Fibroblast of peridontal ligament (primary cell): ENCODE measurements at regions not wholly inside any gene's neighbourhood (a gene's known extent, or its start where the extent isn't known, plus 50 kb on each side); places are given as distances from the start of the nearest gene placed in this dataset.
"Not testable (repeated sequence)": the region's sequence is repeated elsewhere in the genome, so short reads cannot be mapped to it uniquely, and the experiment has no call there.

Experiments used
- DNase-seq: peaks from one replicate; pipeline ENCODE4 v3.0.0-alpha.2; 2010; ENCODE audit errors: extremely low read depth

DNA sequence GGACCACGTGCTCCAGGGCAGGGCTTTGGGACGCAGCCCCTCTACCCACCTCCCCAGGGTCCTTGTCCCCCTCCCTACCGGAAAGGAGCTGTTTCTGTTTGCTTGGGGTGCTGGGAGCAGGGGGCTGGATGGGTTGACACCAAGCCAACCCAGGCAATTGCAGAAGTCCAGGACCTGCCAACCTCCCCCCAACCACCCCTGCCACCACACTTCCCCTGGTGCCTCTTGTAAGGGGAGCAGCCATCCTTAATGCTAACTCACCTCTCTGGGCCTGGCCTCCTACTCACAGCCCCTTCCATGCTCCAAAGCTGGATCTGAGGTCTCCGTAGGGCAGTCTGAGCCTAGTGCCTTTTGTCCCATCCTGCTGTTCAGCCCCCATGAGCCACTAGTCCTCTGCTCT, 631.9 kb downstream of the BCOR start:
- no peak for DNase-seq

- no peak for DNase-seq
Measured at GRCh38 chrX:39469126-39469525, 628.6 kb downstream of the BCOR start.

GRCh38 chrX:39470588-39471407, 627.0 kb downstream of the BCOR start:
- DNase-seq, result peak; percentile 16

DNA sequence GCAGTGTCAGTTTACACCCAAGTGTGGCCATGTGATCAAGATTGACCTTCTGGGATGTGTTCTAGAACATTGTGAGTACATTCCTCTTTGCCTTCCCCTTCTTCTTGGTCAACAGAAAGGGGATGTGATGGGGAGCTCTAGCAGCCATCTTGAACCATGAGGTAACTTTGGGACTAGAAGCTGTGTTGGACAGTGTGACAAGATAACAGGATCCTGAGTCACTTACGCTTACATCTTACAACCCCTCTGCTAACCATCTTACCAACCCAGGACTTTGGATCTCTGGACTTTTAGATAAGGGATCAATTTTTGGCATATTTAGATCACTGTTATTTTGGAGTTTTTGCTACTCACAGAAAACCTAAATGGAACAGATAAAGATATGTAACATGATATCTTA, 625.6 kb downstream of the BCOR start:
- DNase-seq, result no peak

DNA sequence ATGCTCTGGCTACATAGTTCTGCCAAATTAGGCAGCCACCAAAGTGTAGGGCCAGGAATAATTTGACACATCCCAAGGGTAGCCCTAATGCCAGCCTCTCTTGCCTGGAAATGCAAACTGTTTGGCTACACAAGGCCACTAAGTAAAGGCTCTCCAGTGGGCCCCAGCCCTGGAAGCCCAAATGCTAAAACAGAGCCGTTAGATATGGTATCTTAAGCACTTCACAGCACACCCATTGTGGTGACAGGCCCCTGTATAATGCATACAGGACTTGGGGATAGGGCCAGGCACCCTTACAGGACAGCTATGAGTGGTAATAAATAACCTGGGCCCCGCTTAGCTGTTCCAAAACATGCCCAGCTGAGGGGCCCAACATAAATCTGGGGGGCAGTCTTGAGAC, 623.9 kb downstream of the BCOR start:
- no peak for DNase-seq

GRCh38 chrX:39475372-39475771, 622.4 kb downstream of the BCOR start:
- DNase-seq, result no peak

GRCh38 chrX:39476604-39477021, 621.1 kb downstream of the BCOR start:
- no peak for DNase-seq

- DNase-seq, result no peak
Measured at GRCh38 chrX:39477031-39477761, 620.6 kb downstream of the BCOR start.

DNA sequence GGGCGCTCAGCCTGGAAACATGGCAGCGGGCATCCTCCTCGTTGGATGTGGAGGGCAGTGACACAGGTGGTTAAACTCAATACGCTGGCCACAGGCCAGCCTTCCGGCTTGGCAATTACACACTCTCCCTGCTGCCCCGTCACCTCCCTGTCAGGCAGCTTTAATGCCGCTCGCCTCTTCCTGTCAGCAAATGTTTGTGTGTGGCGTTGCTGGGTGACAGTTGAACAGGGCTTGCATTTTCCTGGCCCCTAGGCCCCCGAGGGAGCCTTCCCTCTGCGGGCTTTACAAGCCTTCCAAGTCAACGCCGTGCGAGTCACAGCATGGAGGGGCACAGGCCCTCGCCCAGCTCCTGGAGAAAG, 620.0 kb downstream of the BCOR start:
- DNase-seq, result no peak

DNA sequence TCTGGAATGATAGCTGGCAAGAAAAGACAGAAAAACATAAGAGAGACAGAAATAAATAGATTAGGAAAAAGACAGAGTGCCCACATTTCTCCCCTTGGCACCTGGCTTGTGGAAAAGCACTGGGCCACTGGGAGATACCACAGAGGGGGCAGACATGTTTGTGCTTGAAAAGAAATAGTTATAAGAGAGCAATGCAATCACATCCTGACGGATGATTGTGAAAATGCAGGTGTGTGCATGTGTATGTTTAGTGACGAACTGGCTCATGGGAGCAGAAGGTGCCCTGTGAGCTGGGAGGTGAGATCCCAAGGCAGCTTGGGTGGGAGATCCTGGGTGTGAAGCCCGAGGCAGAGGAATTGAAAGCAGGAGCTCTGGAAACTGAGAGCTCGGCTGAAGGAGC, 617.9 kb downstream of the BCOR start:
- DNase-seq, result no peak

DNA sequence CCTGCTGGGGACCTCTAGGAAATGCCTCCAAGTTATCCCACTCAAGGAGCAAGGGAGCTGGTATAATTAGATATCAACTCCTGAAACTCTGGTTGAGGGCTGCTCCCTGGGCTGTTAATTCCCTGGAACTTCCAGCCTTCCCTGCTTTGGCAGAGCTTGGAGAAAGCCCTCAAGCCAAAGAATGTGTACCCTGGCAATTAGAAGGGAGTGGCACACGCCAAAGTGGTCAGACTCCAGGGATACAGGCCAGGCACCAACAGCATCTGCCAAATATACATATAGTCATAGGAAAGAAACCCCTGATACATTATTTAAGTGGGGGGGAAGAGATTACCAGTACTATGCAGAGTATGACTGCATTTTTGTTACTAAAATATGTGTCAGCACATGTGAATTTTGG, 616.8 kb downstream of the BCOR start:
- no peak for DNase-seq

GRCh38 chrX:39481621-39482020, 616.1 kb downstream of the BCOR start:
- DNase-seq, result no peak

DNA sequence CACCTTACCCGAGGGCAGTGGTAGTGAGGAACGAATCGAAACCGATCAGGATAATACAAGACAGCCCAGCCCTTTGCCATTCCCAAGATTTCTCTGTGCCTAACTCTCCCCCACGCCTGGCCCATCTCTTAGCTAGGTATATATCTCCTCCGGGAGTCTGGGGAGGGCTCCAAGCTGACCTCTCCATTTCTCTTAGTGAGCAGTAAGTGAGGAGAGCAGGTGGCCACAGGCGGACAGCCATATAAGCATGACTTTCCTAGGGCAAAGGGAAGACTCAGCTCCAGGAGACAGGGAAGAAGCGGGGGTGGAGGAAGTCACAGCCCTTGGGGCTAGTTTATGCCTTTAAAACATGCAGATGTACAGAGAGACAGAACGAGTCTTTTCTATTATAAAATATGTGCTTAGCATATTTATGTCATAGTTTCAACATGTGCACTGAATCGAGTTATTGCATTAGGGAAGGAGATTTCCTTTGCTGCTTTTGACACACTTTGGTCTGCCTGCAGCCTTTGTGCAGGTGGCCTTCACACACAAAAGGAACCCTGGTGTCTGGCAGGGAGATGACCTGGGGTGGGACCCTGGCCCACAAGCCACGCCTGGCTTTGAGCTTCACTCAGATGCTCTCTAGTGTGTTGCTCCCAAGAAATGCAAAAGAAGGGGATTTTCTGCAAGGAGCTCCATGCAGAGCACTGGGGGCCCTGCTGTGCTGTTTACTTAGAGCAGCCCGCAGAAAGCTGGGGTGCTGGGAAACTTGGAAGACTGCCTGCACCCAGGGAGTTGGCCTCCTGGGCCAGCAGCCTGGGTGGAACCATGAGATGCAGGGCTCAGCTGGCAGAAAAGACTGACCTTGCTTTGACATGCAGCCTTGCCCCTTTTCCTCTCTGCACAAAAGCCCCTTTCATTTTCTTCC, 613.3 kb downstream of the BCOR start:
- DNase-seq, result no peak

DNA sequence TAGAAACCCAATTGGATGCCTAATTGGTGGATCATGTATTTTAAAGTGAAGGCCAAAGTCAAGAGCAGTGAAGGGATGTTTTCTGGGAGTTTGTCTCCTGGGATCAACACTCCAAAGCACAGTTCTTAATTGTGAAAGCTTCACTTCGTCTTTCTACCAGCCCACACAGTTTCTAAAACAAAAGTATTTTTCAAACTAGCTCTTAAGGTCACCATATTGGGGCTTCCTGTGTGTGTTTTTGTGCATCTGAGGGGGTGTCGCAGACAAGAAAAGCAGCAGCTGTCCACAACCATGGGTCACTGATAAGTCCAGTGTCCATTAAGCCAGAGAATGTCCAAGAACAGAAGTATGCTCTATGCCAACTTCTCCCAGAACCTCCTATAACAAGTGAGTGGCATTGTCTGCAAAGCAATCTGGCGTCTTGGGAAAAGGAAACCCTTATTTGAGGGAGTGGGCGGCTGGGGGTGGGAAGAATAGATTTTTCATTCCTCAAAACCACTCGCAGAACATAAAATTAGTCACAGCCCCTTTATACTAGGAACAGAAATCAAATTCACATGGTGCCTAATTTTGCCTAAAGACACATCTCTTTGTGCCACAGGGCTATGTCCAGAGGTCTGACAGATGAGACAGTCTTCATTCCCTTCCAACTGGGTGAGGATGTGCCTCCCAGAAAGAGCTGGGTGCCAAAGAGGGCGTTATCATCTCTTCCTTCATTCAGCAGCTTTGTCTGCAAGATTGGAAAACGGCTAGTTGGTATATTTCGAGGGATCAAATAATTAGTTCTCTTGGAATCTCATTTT, 610.4 kb downstream of the BCOR start:
- DNase-seq, result no peak

- no peak for DNase-seq
Measured at GRCh38 chrX:39487969-39488330, 609.8 kb downstream of the BCOR start.

DNA sequence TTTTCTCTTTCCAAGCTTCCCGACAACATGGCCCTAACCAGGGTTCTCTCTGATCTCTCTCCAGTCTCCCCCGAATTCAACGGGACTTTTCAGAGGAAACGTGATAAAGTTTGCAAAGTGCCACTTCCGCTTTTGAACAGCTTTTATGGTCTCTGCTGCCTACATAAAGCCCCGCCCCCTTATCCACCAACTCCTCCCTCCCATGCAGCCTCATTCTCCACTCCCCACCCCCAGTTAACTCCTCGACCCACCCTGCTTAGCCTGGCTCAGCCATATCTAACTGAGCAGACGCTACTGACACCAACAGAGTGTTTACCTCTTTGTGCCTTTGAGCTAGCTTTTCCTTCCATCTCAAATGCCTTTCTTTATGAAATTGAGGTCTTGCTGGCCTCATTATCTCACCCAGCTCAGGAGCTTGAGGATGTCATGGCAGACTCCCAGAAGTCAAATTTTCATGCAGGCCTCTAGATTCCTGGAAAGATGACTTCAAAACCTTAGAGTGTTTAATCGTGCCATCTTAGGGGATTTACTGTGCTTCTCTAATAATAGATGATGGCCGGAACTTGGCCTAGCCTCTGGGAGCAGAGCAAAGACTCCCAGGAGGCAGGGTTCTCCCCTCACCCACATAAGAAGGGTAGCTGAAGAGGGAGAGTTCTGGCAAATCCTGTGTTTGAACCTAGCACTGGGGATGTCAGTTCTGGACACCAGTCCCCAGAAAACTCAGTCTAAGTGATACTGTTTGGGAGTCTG, 606.0 kb downstream of the BCOR start:
- DNase-seq, result no peak

- no peak for DNase-seq
Measured at GRCh38 chrX:39492497-39493162, 605.1 kb downstream of the BCOR start.

GRCh38 chrX:39493168-39493567, 604.6 kb downstream of the BCOR start:
- DNase-seq, result no peak

DNA sequence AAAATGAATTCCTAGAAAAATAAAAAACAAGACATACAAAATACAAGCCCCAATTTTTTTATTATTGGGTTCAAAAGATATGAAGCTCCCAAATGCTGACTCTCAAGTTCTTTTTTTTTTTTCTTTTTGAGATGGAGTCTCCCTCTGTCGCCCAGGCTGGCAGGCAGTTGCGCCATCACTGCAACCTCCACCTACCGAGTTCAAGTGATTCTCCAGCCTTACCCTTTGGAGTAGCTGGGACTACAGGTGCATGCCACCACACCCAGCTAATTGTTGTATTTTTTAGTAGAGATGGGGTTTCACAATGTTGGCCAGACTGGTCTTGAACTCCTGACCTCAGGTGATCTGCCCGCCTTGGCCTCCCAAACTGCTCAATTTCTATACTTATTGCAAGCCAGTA, 600.6 kb downstream of the BCOR start:
- DNase-seq, result not testable (repeated sequence)

DNA sequence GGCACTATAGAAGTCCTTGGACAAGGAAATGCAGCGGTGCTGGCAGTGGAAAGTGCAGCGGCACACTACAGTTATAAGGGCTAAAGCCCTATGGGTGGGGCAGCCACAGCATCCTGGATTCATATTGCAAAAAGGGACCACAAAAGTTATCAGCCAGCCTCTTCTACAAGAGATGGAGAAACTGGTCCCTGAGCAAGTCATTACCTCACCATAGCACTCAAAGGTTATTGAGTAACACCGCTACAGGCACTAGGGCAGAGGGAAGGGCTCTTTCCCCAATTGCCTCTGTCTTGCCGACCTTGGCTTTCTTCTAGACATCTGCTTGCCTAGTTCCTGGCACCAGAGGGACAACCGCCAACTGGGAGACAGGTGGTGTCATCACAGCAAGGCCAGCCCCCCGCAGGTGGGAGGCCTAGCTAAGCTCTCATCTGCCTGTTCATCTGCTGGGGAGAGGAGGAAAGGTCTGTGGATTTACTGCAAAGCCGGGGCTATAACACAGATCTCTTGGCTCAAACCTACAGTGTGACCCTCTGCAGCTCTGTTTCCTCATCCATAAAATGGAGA, 600.0 kb downstream of the BCOR start:
- DNase-seq, result no peak
